DND-41 (cell line): ENCODE measurements at regions not wholly inside any gene's neighbourhood (a gene's known extent, or its start where the extent isn't known, plus 50 kb on each side); places are given as distances from the start of the nearest gene placed in this dataset.

Experiments used
- ATAC-seq: fragments of 200-7000 bp; cut with Tn5 transposase; 3 replicates; pipeline ENCODE4 v1.9.1; 2021; ENCODE audit warnings: low read depth; ENCODE audit not compliant: insufficient read depth
- DNase-seq: peaks from one replicate; pipeline ENCODE4 v3.0.0-alpha.2; 2020
- H2AFZ ChIP-seq: 2 replicates; pipeline ENCODE4 v1.6.0; 2012; ENCODE audit warnings: low read depth, low read length
- H3K27ac ChIP-seq: 2 replicates; pipeline ENCODE4 v1.5.1; 2012; ENCODE audit warnings: low read length, inconsistent platforms
- H3K27me3 ChIP-seq: fragments of 200-600 bp; sonication (generic); 2 replicates; pipeline ENCODE4 v1.6.0; 2012; ENCODE audit warnings: low read length, mild to moderate bottlenecking, inconsistent platforms; ENCODE audit not compliant: insufficient read depth, poor library complexity
- H3K36me3 ChIP-seq: 2 replicates; pipeline ENCODE4 v1.5.1; 2012; ENCODE audit warnings: low read length, inconsistent platforms; ENCODE audit not compliant: insufficient read depth
- H3K4me1 ChIP-seq: 2 replicates; pipeline ENCODE4 v1.5.1; 2012; ENCODE audit warnings: mild to moderate bottlenecking, low read length; ENCODE audit not compliant: insufficient read depth
- H3K4me2 ChIP-seq: 2 replicates; pipeline ENCODE4 v1.6.0; 2012; ENCODE audit warnings: mild to moderate bottlenecking, moderate library complexity, low read length, inconsistent platforms; ENCODE audit not compliant: insufficient read depth
- H3K4me3 ChIP-seq, 2 experiments: fragments of 200-600 bp in 1 of 2; shearing (Covaris generic) in 1 of 2; 2 replicates each; pipeline ENCODE4 v1.5.1; 2012 to 2016; ENCODE audit warnings: inconsistent platforms in 2 of 2, low read length in 2 of 2, mild to moderate bottlenecking in 2 of 2, low read depth in 1 of 2, moderate library complexity in 1 of 2
- H3K79me2 ChIP-seq: 2 replicates; pipeline ENCODE4 v1.6.0; 2012; ENCODE audit warnings: low read length, inconsistent platforms; ENCODE audit not compliant: insufficient read depth
- H3K9ac ChIP-seq: 2 replicates; pipeline ENCODE4 v1.6.0; 2012; ENCODE audit warnings: low read depth, mild to moderate bottlenecking, inconsistent platforms, low read length, moderate library complexity
- H3K9me3 ChIP-seq: 2 replicates; pipeline ENCODE4 v1.5.1; 2012; ENCODE audit warnings: low read length, moderate library complexity, mild to moderate bottlenecking, inconsistent platforms; ENCODE audit not compliant: insufficient read depth, severe bottlenecking
- H4K20me1 ChIP-seq: 2 replicates; pipeline ENCODE4 v1.6.0; 2012; ENCODE audit warnings: low read length; ENCODE audit not compliant: insufficient read depth
- CTCF ChIP-seq: IDR thresholded peaks from 2 replicates; pipeline ENCODE4 v1.5.1; 2012; ENCODE audit warnings: borderline replicate concordance, low read length, moderate library complexity, mild to moderate bottlenecking; ENCODE audit not compliant: poor library complexity, severe bottlenecking; ENCODE audit errors: extremely low read depth
- EZH2 ChIP-seq: IDR thresholded peaks from 3 replicates; pipeline ENCODE4 v1.6.1; 2012; ENCODE audit warnings: borderline replicate concordance, low read depth, mild to moderate bottlenecking, moderate library complexity, low read length, inconsistent platforms; ENCODE audit not compliant: severe bottlenecking

- no peak for TF ChIP-seq CTCF
- no peak for TF ChIP-seq EZH2
- Histone ChIP-seq H4K20me1 (no peaks in the 10 kb centered on the region), H3K4me3 (no peak overlapping the region), H2AFZ (no peak overlapping the region), H3K4me1 (no peaks in the 10 kb centered on the region), H3K27ac (no peak overlapping the region), H3K9ac (no peak overlapping the region), H3K27me3 (no peaks in the 10 kb centered on the region), H3K79me2 (no peaks in the 10 kb centered on the region), H3K36me3 (no peaks in the 10 kb centered on the region), H3K9me3 (no peaks in the 10 kb centered on the region), H3K4me2 (no peak overlapping the region)
- no peak for ATAC-seq
- no peak for DNase-seq
These were observed 207.6 kb upstream of the FOXA2 start for GRCh38 chr20:22791877-22792525.

GRCh38 chr20:22794200-22794599 is 209.8 kb upstream of the FOXA2 start:
- DNase-seq (no peak), ATAC-seq (no peak)
- H3K27me3 ChIP-seq: no peaks in the 10 kb centered on the region

DNA sequence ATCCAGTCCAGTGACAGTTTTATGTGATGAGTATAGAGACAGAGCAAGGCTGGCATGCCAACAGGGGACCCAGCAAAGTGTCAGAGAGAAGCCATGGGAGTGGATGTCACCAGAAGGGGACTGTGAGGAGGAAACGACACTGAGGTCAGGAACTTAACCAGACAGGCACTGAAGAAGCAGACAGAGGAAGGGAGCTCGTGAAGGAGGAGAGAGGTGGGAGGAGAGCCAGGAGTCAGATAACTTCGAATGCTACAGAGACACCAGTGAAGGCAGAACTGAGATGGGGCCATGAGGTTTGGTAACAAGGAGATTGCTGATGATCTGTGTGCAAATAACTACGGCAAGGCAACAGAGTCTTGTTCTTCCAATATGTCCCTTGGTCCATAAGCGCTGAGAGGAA is 211.1 kb upstream of the FOXA2 start:
- DNase-seq (no peak), ATAC-seq (no peak)
- H4K20me1 ChIP-seq: no peaks in the 10 kb centered on the region
- no peaks in the 10 kb centered on the region for H3K4me1 ChIP-seq
- no peak overlapping the region for H3K4me3 ChIP-seq
- H3K4me2 ChIP-seq: no peak overlapping the region
- H3K36me3 ChIP-seq: no peaks in the 10 kb centered on the region
- H3K9me3 ChIP-seq: no peaks in the 10 kb centered on the region
- no peaks in the 10 kb centered on the region for H3K27me3 ChIP-seq
- no peak overlapping the region for H3K27ac ChIP-seq
- TF ChIP-seq EZH2: no peak
- no peak for TF ChIP-seq CTCF
- no peak overlapping the region for H3K9ac ChIP-seq
- no peak overlapping the region for H2AFZ ChIP-seq
- no peaks in the 10 kb centered on the region for H3K79me2 ChIP-seq

More at GRCh38 chr20:22794200-22794599, 209.8 kb upstream of the FOXA2 start:
- no peaks in the 10 kb centered on the region for H3K36me3 ChIP-seq
- no peaks in the 10 kb centered on the region for H3K9me3 ChIP-seq
- no peak overlapping the region for H3K4me3 ChIP-seq
- no peaks in the 10 kb centered on the region for H3K79me2 ChIP-seq
- no peak for TF ChIP-seq CTCF
- no peak for TF ChIP-seq EZH2
- H2AFZ ChIP-seq: no peak overlapping the region
- H4K20me1 ChIP-seq: no peaks in the 10 kb centered on the region
- no peaks in the 10 kb centered on the region for H3K4me1 ChIP-seq
- H3K27ac ChIP-seq: no peak overlapping the region
- no peak overlapping the region for H3K9ac ChIP-seq
- H3K4me2 ChIP-seq: no peak overlapping the region
